K562 (cell line): ENCODE measurements at regions not wholly inside any gene's neighbourhood (a gene's known extent, or its start where the extent isn't known, plus 50 kb on each side); places are given as distances from the start of the nearest gene placed in this dataset.

ENCODE experiments used
- ETV1 ChIP-seq: fragments of 450-650 bp; conservative IDR thresholded peaks from 2 replicates; pipeline ENCODE4 v1.6.1; 2016; ENCODE audit warnings: missing genetic modification characterization, control low read depth, low read depth, missing compliant biosample characterization
- MGA ChIP-seq: fragments of 450-650 bp; IDR thresholded peaks from 2 replicates; pipeline ENCODE4 v1.6.1; 2016; ENCODE audit warnings: mild to moderate bottlenecking, moderate library complexity
- ZNF766 ChIP-seq: fragments of 200-800 bp; sonication (Bioruptor generic); conservative IDR thresholded peaks from 2 replicates; pipeline ENCODE4 v1.6.1; 2016; ENCODE audit warnings: missing genetic modification characterization, missing compliant biosample characterization
- TF ChIP-seq, protein P1 (sequence below), 2 experiments: IDR thresholded peaks; 2 replicates each; pipeline ENCODE4 v1.6.1; 2011; ENCODE audit warnings: borderline replicate concordance in 1 of 2, control low read depth in 1 of 2, low read depth in 1 of 2, low read length in 1 of 2, mild to moderate bottlenecking in 1 of 2, mixed read lengths in 1 of 2, moderate library complexity in 1 of 2; ENCODE audit not compliant: insufficient read depth in 1 of 2, insufficient read length in 1 of 2, poor library complexity in 1 of 2, severe bottlenecking in 1 of 2; ENCODE audit errors: extremely low read depth in 1 of 2

GRCh38 chr14:101411779-101412178 lies 149.5 kb upstream of the DIO3 start (continued):
- TF ChIP-seq MGA = peak; percentile 32; the same call in 1 of the 2 replicates
- no peak for TF ChIP-seq ZNF766 (CRISPR knock-in tag)
- no peak for TF ChIP-seq ETV1 (tag)
- TF ChIP-seq, protein P1, sequence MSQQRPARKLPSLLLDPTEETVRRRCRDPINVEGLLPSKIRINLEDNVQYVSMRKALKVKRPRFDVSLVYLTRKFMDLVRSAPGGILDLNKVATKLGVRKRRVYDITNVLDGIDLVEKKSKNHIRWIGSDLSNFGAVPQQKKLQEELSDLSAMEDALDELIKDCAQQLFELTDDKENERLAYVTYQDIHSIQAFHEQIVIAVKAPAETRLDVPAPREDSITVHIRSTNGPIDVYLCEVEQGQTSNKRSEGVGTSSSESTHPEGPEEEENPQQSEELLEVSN (IDR thresholded peaks at IDR 0.05; ENCODE audit: borderline replicate concordance in 1 of 2, extremely low read depth in 1 of 2, insufficient read depth in 1 of 2, insufficient read length in 1 of 2, low read depth in 1 of 2, low read length in 1 of 2, poor library complexity in 1 of 2, severe bottlenecking in 1 of 2) = peak in 1 of 2 experiments; percentile 22
- TF ChIP-seq, all 486 proteins: peak for 3
